GM18858 (cell line): ENCODE measurements at regions not wholly inside any gene's neighbourhood (a gene's known extent, or its start where the extent isn't known, plus 50 kb on each side); places are given as distances from the start of the nearest gene placed in this dataset.
"Not testable (repeated sequence)": the region's sequence is repeated elsewhere in the genome, so short reads cannot be mapped to it uniquely, and the experiment has no call there.

Experiments
- ATAC-seq: cut with Tn5 transposase; IDR thresholded peaks from one replicate; pipeline ENCODE4 v1.9.1; 2021; ENCODE audit not compliant: unreplicated experiment

DNA sequence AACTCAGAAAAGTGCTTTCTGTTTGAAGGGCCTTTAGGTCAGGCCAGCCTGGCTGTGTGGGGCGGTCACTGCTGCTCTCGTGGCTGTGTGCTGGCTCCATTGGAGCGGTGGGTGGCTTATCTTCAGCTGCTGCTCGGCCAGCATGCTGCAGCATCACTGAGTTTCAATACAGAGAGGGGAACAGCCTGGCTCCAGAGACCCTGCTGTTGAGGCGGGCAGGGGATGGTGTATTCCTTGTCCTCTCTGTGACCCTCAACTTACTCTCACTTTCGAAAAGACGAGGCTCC is 248.5 kb upstream of the ONECUT1 start:
- ATAC-seq, result no peak

- ATAC-seq, result no peak
Observed at GRCh38 chr15:53037904-53038654, 247.9 kb upstream of the ONECUT1 start.

- no peak for ATAC-seq
Observed at GRCh38 chr15:53036641-53037040, 246.5 kb upstream of the ONECUT1 start.

DNA sequence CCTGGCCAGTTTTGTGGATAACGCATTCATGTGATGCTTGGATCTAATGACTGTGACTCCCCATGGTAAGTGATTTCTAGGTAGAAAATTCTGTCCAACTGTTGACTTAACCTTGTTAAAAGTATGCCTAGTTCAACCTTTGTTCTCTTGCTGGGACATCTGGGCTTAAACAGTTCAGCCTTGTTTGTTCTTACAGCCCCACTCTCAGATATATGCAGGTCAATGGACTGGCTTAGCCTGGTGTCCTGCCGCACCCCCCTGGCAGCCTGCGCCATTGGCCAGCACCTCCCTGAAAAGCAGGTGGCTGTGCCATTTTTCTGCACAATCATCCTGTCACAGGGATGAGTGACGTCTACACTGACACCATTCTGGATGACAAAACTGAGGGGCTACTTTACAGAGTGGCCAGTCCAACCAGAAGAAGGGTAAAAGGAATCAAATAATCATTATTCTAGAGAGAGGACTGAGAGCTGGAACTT is 244.7 kb upstream of the ONECUT1 start:
- ATAC-seq, result no peak

DNA sequence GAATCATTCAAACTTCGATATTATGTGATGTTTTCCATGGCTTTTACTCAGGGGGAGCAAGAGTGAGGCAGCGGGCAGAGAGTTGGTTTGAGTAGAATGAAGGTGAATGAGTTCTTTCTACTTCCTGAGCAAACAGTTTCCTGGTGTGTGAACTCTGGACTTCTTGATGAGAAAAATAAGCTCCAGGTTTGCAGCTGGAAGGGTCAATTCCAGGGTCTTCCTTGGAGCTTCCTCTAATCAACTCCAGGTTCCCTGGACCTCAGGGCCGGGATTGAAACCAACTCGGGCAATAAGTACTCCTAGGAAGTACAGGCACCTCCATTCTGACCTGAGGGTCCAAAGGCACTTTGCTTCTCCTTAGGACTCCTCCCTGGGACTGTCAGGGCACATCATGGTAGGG is 243.6 kb upstream of the ONECUT1 start:
- no peak for ATAC-seq

DNA sequence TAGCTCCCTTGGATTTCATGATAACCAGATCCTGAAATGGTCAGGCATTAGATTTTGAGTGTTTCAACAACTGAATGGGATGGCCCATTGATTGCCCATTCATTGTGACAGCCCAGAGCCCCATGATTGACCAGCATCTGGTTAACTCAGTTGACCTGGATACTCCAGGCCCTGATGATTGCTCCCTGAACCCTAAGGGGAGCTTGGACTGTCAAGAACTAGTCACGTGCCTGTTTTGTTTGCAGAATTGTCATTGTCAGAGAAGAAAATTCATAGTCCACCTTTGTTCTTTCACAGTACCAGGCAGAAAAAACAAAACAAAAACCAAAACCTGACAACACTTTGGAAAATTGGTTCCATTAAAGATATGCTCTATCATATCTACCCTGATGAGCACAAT is 241.3 kb upstream of the ONECUT1 start:
- ATAC-seq, result no peak

- no peak for ATAC-seq
Observed at GRCh38 chr15:53022788-53023187, 232.7 kb upstream of the ONECUT1 start.

DNA sequence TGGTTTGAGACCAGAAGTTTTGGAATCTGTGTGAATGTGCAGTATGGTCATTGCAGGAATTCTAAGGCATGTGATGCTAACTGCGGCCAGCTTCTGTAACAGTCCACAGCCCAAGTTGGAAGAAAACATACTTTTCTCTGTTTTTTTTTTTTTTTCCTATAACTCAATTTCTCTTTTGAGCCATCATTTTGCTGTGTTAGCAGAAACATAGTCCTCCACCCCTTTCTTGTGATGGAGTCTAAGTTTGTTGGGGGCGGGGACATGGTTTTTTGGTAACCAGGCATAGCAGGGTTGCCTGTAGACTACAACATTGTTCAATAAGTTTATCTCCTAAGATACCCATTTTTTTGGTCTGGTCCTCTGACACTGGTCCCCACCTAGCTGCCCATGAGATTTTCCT is 223.2 kb upstream of the ONECUT1 start:
- no peak for ATAC-seq

DNA sequence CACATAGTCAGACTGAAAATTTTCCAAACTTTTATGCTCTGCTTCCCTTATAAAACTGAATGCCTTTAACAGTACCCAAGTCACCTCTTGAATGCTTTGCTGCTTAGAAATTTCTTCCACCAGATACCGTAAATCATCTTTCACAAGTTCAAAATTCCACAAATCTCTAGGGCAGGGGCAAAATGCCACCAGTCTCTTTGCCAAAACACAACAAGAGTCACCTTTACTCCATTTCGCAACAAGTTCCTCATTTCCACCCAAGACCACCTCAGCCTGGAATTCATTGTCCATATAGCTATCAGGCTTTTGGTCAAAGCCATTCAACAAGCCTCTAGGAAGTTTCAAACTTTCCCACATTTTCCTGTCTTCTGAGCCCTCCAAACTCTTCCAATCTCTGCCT is 221.6 kb upstream of the ONECUT1 start:
- ATAC-seq, result not testable (repeated sequence)

- no peak for ATAC-seq
Observed at GRCh38 chr15:53009093-53009492, 219.0 kb upstream of the ONECUT1 start.

GRCh38 chr15:53000409-53000808 is 210.3 kb upstream of the ONECUT1 start:
- no peak for ATAC-seq

DNA sequence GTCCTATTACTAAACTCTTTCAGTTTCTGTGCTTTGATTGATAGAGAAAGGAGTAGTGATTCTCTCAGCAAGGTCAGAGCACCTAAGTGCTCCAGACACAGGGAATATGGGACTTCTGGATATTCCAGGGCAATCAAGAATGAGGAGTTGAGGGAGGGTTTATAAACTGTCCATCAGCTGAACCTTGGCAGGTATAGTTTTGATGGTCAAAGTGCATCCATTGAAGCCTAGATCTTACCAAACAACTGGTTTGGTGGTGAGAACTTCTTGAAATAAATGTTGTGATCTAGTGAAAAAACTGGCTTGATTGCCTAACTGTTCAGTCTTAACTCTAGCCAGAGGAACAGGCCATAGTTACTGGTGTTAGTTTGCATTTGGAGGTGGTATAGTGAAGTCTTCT is 207.0 kb upstream of the ONECUT1 start:
- no peak for ATAC-seq

DNA sequence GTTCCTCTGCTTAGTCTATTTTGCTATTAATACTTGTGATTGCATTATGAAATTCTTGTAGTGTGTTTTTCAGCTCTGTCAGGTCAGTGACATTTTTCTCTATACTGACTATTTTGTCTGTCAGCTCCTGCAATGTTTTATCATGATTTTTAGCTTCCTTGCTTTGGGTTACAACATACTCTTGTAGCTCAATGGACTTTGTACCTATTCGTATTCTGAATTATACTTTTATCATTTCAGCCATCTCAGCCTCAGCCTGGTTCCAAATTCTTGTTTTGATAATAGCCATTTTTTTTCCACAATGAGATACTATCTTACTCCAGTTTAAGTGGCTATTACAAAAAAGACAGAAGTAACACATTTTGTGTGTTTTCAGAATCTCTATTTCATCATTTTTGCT is 204.2 kb upstream of the ONECUT1 start:
- no peak for ATAC-seq

GRCh38 chr15:52984507-52984906 is 194.4 kb upstream of the ONECUT1 start:
- ATAC-seq, result no peak

- ATAC-seq, result no peak
Observed at GRCh38 chr15:52980446-52980845, 190.3 kb upstream of the ONECUT1 start.

DNA sequence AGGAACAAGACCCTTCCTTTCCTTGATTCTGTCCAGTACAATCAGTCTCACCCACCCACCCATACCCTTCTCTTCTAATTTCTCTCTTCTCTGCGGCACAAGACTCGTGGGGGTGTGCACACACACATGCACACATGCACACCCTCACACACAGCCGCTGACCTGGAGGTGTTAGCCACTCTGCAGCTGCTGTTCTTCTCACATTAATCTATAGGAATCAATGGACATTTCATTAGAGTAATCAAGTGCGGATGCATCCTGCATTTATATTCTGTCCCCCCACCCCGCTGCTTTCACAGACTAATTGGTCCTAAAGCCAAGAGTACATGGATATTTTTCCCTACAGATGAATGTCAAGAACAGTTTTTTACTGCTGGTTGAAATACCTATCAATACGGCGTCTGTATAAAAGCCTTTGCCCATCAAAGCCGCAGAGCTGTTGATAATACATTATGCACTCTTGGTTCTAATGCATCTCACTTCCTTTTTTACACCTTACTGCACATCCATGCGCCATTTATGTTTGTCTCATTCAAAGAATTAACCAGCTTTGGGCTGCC is 186.5 kb upstream of the ONECUT1 start:
- ATAC-seq, result no peak

DNA sequence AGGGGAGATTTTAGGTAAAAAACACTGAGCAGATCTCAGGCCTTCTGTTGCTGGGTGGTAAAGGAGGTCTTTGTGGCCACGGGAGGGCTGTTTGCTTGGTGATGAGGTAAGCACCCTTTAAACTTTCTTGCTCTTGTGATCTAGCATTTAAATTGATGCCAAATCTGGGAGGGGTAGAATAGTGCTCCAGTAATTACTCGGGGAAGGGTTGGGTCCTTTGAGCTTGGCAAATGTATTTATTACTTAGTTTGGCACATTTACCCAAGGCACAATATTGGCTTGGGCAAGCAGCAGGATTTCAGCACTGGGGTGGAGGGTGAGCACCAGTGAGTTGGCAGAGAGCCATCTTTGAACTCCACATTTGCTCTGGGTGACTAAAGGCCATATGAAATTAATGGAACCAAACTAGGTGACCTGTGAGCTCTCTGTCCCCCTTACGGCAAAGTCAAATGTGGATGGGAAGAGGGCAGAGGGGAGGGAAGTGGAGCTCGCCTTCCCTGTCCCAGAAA is 185.9 kb upstream of the ONECUT1 start:
- no peak for ATAC-seq

DNA sequence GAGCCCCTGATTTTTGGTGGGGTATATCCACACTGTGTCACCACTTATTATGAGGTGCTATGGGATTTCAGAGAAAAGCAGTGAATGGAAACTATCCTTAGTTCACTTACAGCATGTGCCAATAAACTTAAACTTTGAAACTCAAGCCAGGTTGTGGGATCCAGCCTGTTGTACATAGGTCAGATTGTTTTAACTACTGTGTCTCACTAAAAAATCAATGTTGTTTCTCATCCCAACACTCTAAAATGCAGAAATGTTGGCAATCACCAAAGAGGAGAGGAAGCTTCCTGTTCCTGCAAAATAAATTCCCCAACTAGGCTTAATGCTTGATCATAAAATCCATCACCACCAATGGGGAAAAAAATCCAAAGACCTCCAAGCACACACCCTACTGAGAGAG is 173.7 kb upstream of the ONECUT1 start:
- no peak for ATAC-seq

GRCh38 chr15:52960283-52960682 is 170.1 kb upstream of the ONECUT1 start:
- ATAC-seq, result no peak

DNA sequence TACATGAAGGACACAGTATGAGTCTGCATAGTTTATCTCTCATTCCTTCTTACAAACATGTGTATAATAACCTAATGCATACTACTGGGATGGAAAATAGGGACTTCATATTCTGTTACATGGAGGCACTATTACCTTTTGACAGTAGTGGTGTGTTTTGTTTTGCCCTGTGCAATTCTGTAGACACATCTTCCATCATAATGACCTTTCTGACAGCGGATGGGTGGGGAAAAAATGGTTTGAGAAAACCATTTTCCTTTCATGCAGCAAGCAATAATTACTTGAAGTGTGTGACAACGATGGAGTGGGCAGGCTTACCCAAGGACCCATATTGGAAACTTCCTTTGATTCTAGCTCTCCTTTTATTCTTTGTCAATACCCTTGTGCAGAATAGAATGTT is 153.6 kb upstream of the ONECUT1 start:
- no peak for ATAC-seq

DNA sequence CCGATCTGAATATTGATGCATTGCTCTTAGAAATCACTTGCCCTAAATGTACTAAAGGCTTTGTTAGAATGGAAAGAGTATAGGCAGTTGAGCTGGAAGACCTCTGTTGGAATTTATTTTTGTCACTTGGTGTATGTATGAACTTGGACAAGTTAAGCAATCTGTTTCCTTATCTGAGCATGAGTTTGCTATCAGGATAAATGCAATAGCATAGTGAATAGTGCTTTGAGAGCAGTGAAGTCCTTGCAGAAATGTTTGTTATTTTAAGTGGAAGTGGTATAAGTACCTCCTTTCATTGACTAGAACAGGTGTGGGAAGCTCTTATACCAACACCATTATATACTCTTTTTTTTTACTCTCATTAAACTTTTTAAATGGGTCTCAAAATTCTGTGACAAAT is 146.4 kb upstream of the ONECUT1 start:
- ATAC-seq, result no peak

DNA sequence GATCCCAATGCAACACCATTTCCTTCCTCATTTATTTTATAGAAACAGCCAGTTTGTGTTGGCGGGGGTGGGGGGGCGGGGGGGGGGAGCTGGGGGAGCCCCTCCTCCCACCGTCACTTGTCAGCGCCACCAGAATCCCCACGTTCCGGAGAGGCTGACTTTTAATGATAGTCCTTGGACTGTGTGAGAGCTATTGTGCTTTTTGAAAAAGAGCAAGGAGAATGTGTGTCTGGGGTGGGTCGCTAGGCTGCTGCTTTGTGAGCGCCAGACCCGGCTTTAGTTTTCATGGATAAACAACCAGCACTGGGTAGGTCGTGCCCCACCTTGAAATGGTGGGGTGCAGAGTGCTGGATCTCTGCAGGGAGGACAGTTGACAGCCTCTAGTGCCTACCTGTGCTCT is 135.0 kb upstream of the ONECUT1 start:
- no peak for ATAC-seq

DNA sequence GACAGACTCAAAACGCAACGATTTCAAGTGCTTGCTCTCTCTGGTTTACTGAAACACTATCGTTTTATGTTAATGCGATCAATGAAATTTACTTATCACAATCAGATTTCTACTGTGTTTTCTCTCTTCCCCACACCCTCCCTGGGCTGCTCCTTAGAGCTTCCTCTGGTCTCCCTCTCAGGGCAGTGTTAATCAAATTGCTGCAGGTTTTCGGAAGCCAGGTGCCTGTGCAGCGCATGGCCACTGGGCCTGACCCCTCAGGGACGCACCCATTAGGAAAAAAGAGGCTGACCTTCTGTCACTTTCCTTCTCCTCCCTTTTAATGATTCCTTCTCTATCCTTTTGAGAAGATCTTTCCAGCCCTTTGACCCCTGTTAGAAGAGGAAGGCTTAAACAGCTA is 134.5 kb upstream of the ONECUT1 start:
- ATAC-seq, result no peak
